ENCODE measurements at regions not wholly inside any gene's neighbourhood (a gene's known extent, or its start where the extent isn't known, plus 50 kb on each side); places are given as distances from the start of the nearest gene placed in this dataset.

- TF ChIP-seq CTCF (IDR thresholded peaks at IDR 0.05), result no peak
- TF ChIP-seq EP300 (IDR thresholded peaks at IDR 0.05), result no peak
- TF ChIP-seq POLR2A (IDR thresholded peaks at IDR 0.05), result no peak
These were observed 904.3 kb downstream of the DIAPH3 start for GRCh38 chr13:59259165-59260000.

Data from upper lobe of left lung (tissue), 4 donors.